ENCODE measurements at regions not wholly inside any gene's neighbourhood (a gene's known extent, or its start where the extent isn't known, plus 50 kb on each side); places are given as distances from the start of the nearest gene placed in this dataset.

GRCh38 chrX:146451136-146451535 lies 358.4 kb upstream of the CXorf51B start:
- no peaks in the 10 kb centered on the region for H3K36me3 ChIP-seq (ENCODE audit: control insufficient read depth, insufficient read depth, low read length)
- no peak overlapping the region for H2AFZ ChIP-seq (replicated peaks; ENCODE audit: low read length, poor library complexity)
- H2BK15ac ChIP-seq (ENCODE audit: low read depth, low read length), result no peak overlapping the region
- no peak overlapping the region for H2AK9ac ChIP-seq (replicated peaks; ENCODE audit: low read depth, low read length, poor library complexity)
- H4K91ac ChIP-seq (ENCODE audit: insufficient read depth, low read depth, low read length), result no peak overlapping the region
- intact Hi-C loops (cut with micrococcal nuclease) (no loop called here), dilution Hi-C loops (cut with HindIII; ENCODE audit: low sequenced_read_pairs, unreplicated experiment) (no loop called here), in situ Hi-C loops (cut with MboI; ENCODE audit: low sequenced_read_pairs) (no loop called here)
- H4K5ac ChIP-seq (ENCODE audit: low read depth, low read length), result no peak overlapping the region
- no peak overlapping the region for H3K14ac ChIP-seq (replicated peaks; ENCODE audit: low read depth, low read length)
- H3K4me1 ChIP-seq (ENCODE audit: control insufficient read depth, insufficient read depth, low read length), result no peaks in the 10 kb centered on the region
- no peak for DNase-seq
- H3K18ac ChIP-seq (ENCODE audit: low read depth, low read length), result no peak overlapping the region
- no peaks in the 10 kb centered on the region for H4K20me1 ChIP-seq (ENCODE audit: insufficient read depth, low read length)
- no peaks in the 10 kb centered on the region for H3K27me3 ChIP-seq (ENCODE audit: control insufficient read depth, insufficient read depth, low read length)
- peaks cover 9% of the 10 kb centered on the region; the same call in 1 of the 2 replicates for H3K9me3 ChIP-seq (ENCODE audit: control insufficient read depth, insufficient read depth, low read length)
- no peaks in the 10 kb centered on the region for H3K9me1 ChIP-seq (ENCODE audit: insufficient read depth, low read length)
- no peak overlapping the region for H3K4ac ChIP-seq (ENCODE audit: low read depth, low read length)
- ChIA-PET CTCF (no interaction called here), POLR2A (ENCODE audit: unreplicated experiment) (no interaction called here)
- no peak overlapping the region for H4K8ac ChIP-seq (ENCODE audit: low read depth in 2 of 2, low read length in 2 of 2)
- no peak overlapping the region for H2AK5ac ChIP-seq (ENCODE audit: low read depth, low read length)
- no peaks in the 10 kb centered on the region for H3K79me1 ChIP-seq (ENCODE audit: low read depth in 1 of 2, low read length in 2 of 2)
- no CpG with 5 or more reads among the region's 1 CpG for WGBS, 2 experiments (ENCODE audit: extremely low coverage in 2 of 2, insufficient read length in 1 of 2)
- no peak overlapping the region for H3K56ac ChIP-seq (ENCODE audit: extremely low read depth, insufficient read depth, low read length)
- ATAC-seq (ENCODE audit: low read depth), result no peak
- no peak overlapping the region for H3K4me2 ChIP-seq (ENCODE audit: low read depth, low read length)
- no peak overlapping the region for H2BK20ac ChIP-seq (ENCODE audit: low read depth, low read length)
- H3K23ac ChIP-seq (ENCODE audit: low read depth, low read length), result no peak overlapping the region
- no peak overlapping the region for H3K27ac ChIP-seq (ENCODE audit: insufficient read depth, low read length)
- no peak overlapping the region for H3K4me3 ChIP-seq (ENCODE audit: insufficient read depth, low read depth, low read length)
- H2BK120ac ChIP-seq (ENCODE audit: low read depth, low read length), result no peak overlapping the region
- TF ChIP-seq MAFK (IDR thresholded peaks at IDR 0.05; ENCODE audit: low read depth, low read length) (no peak), ELK1 (IDR thresholded peaks at IDR 0.05; ENCODE audit: borderline replicate concordance, low read depth, low read length) (no peak), USF2 (IDR thresholded peaks at IDR 0.05; ENCODE audit: low read depth, low read length) (no peak), MAZ (IDR thresholded peaks at IDR 0.05; ENCODE audit: borderline replicate concordance, low read depth, low read length) (no peak), RCOR1 (IDR thresholded peaks at IDR 0.05; ENCODE audit: insufficient replicate concordance, low read length) (no peak), CTCF (conservative IDR thresholded peaks at IDR 0.05; ENCODE audit: low read depth, low read length) (no peak), CHD1 (IDR thresholded peaks at IDR 0.05; ENCODE audit: low read depth, low read length) (no peak), RAD21 (IDR thresholded peaks at IDR 0.05; ENCODE audit: low read length) (no peak), NFE2L2 (IDR thresholded peaks at IDR 0.05; ENCODE audit: low read depth, low read length) (no peak), MXI1 (IDR thresholded peaks at IDR 0.05; ENCODE audit: borderline replicate concordance, low read depth, low read length) (no peak), RFX5 (IDR thresholded peaks at IDR 0.05; ENCODE audit: low read depth, low read length) (no peak), BHLHE40 (IDR thresholded peaks at IDR 0.05; ENCODE audit: low read depth, low read length) (no peak), SMC3 (IDR thresholded peaks at IDR 0.05; ENCODE audit: low read depth, low read length) (no peak)
- no peak overlapping the region for H2BK5ac ChIP-seq (ENCODE audit: low read depth, low read length, poor library complexity, severe bottlenecking)
- no TSS peak for BruUV-seq (replicated peaks)
- no peak overlapping the region for H3K9ac ChIP-seq (ENCODE audit: low read depth, low read length)

Measured in IMR-90 (cell line).